Neural cell (in vitro differentiated cells): ENCODE measurements at regions not wholly inside any gene's neighbourhood (a gene's known extent, or its start where the extent isn't known, plus 50 kb on each side); places are given as distances from the start of the nearest gene placed in this dataset.

ENCODE experiments used
- H2AFZ ChIP-seq: fragments of 200-600, 300-800 bp; sonication (generic), shearing (Covaris generic); 2 replicates; pipeline ENCODE4 v1.6.0; 2014; ENCODE audit warnings: low read depth, mild to moderate bottlenecking, antibody characterized with exemption, low read length, moderate library complexity
- H3F3A ChIP-seq: fragments of 200-600 bp; shearing (Covaris generic); 2 replicates; pipeline ENCODE4 v1.6.1; 2016; ENCODE audit warnings: mild to moderate bottlenecking, moderate library complexity, mixed read lengths, antibody characterized with exemption, low read length; ENCODE audit not compliant: insufficient read depth, poor library complexity, severe bottlenecking
- H3K27ac ChIP-seq: fragments of 200-600, 300-800 bp; sonication (generic), shearing (Covaris generic); 2 replicates; pipeline ENCODE4 v1.5.1; 2014; ENCODE audit warnings: mild to moderate bottlenecking, low read length, moderate library complexity
- H3K27me3 ChIP-seq: fragments of 300-800, 200-600 bp; sonication (generic), shearing (Covaris generic); 2 replicates; pipeline ENCODE4 v1.6.0; 2014; ENCODE audit warnings: mild to moderate bottlenecking, low read depth, low read length, moderate library complexity; ENCODE audit not compliant: insufficient read depth
- H3K36me3 ChIP-seq: fragments of 300-800, 200-600 bp; sonication (generic), shearing (Covaris generic); 2 replicates; pipeline ENCODE4 v1.5.1; 2014; ENCODE audit warnings: mild to moderate bottlenecking, antibody characterized with exemption, low read length, moderate library complexity; ENCODE audit not compliant: insufficient read depth
- H3K4me2 ChIP-seq: fragments of 300-800, 200-600 bp; sonication (generic), shearing (Covaris generic); 2 replicates; pipeline ENCODE4 v1.6.0; 2014; ENCODE audit warnings: mild to moderate bottlenecking, low read length
- H3K4me3 ChIP-seq: fragments of 300-800, 200-600 bp; sonication (generic), shearing (Covaris generic); 2 replicates; pipeline ENCODE4 v1.5.1; 2014; ENCODE audit warnings: mild to moderate bottlenecking, low read length, moderate library complexity
- H3K79me2 ChIP-seq: fragments of 200-600 bp; shearing (Covaris generic); replicated peaks from 2 replicates; pipeline ENCODE4 v1.6.0; 2014; ENCODE audit warnings: mild to moderate bottlenecking, low read length, moderate library complexity; ENCODE audit not compliant: insufficient read depth
- H3K9ac ChIP-seq: fragments of 300-800, 200-600 bp; sonication (generic), shearing (Covaris generic); 2 replicates; pipeline ENCODE4 v1.6.1; 2016; ENCODE audit warnings: mild to moderate bottlenecking, low read length, mixed read lengths
- H3K9me2 ChIP-seq: fragments of 200-600 bp; shearing (Covaris generic); 2 replicates; pipeline ENCODE4 v1.6.1; 2016; ENCODE audit warnings: mild to moderate bottlenecking, low read length, mixed read lengths; ENCODE audit not compliant: insufficient read depth
- H3K9me3 ChIP-seq: fragments of 200-600, 300-800 bp; sonication (generic), shearing (Covaris generic); 2 replicates; pipeline ENCODE4 v1.6.1; 2016; ENCODE audit warnings: mild to moderate bottlenecking, mixed run types, low read length, moderate library complexity, mixed read lengths
- H4K20me1 ChIP-seq: fragments of 200-600 bp; shearing (Covaris generic); 2 replicates; pipeline ENCODE4 v1.6.1; 2016; ENCODE audit warnings: mild to moderate bottlenecking, mixed run types; ENCODE audit not compliant: insufficient read depth
- EP300 ChIP-seq: fragments of 450-650 bp; conservative IDR thresholded peaks from 2 replicates; pipeline ENCODE4 v1.6.1; 2014; ENCODE audit warnings: antibody characterized with exemption, mild to moderate bottlenecking, moderate library complexity; ENCODE audit not compliant: poor library complexity, severe bottlenecking
- EZH2 ChIP-seq: fragments of 200-600, 300-800 bp; shearing (Covaris generic), sonication (generic); IDR thresholded peaks from 2 replicates; pipeline ENCODE4 v1.6.1; 2014; ENCODE audit warnings: antibody characterized with exemption, low read length, borderline replicate concordance, mild to moderate bottlenecking; ENCODE audit not compliant: insufficient read depth, poor library complexity, severe bottlenecking
- MXI1 ChIP-seq: fragments of 450-650 bp; conservative IDR thresholded peaks from 2 replicates; pipeline ENCODE4 v1.6.1; 2014; ENCODE audit warnings: antibody characterized with exemption, mild to moderate bottlenecking; ENCODE audit not compliant: poor library complexity, severe bottlenecking
- POLR2AphosphoS5 ChIP-seq: IDR thresholded peaks from 2 replicates; pipeline ENCODE4 v1.6.1; 2012
- RAD21 ChIP-seq: fragments of 450-650 bp; conservative IDR thresholded peaks from 2 replicates; pipeline ENCODE4 v1.6.1; 2014; ENCODE audit warnings: antibody characterized with exemption, mild to moderate bottlenecking, moderate library complexity
- SMC3 ChIP-seq: fragments of 450-650 bp; conservative IDR thresholded peaks from 2 replicates; pipeline ENCODE4 v1.6.1; 2014; ENCODE audit warnings: antibody characterized with exemption, mild to moderate bottlenecking, moderate library complexity; ENCODE audit not compliant: poor library complexity
- TAF1 ChIP-seq: IDR thresholded peaks from 2 replicates; pipeline ENCODE4 v1.6.1; 2012; ENCODE audit warnings: low read depth
- TF ChIP-seq, protein P1 (sequence below): IDR thresholded peaks from 2 replicates; pipeline ENCODE4 v1.6.1; 2012; ENCODE audit warnings: borderline replicate concordance
- TF ChIP-seq, protein P2 (sequence below): fragments of 450-650 bp; IDR thresholded peaks from 2 replicates; pipeline ENCODE4 v1.5.1; 2014; ENCODE audit warnings: antibody characterized with exemption, mild to moderate bottlenecking, moderate library complexity; ENCODE audit not compliant: poor library complexity, severe bottlenecking

DNA sequence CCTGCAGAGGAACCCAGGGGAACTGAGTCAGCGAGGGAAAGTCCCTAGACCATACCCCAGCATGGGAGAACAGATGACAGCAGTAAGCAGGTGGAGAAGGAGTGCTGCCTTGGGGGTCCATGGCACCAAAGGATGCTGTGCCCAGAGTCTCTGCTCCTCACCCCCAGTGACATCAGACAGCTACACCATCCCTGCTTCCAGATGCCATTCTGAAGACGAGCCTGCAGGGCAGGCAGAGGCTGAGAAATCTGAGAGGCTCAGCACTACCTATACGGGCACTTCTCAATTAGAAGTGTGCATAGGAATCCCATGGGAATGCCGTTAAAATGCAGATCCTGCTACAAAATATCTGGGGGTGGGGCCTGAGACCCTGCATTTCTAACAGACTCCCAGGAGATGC lies 211.3 kb upstream of the NSMCE3 start:
- no peak overlapping the region for H2AFZ ChIP-seq
- H3K79me2 ChIP-seq: no peaks in the 10 kb centered on the region
- H3K36me3 ChIP-seq: no peaks in the 10 kb centered on the region
- H3K4me2 ChIP-seq: no peak overlapping the region
- no peak for TF ChIP-seq SMC3
- TF ChIP-seq EP300: no peak
- TF ChIP-seq, protein P1, sequence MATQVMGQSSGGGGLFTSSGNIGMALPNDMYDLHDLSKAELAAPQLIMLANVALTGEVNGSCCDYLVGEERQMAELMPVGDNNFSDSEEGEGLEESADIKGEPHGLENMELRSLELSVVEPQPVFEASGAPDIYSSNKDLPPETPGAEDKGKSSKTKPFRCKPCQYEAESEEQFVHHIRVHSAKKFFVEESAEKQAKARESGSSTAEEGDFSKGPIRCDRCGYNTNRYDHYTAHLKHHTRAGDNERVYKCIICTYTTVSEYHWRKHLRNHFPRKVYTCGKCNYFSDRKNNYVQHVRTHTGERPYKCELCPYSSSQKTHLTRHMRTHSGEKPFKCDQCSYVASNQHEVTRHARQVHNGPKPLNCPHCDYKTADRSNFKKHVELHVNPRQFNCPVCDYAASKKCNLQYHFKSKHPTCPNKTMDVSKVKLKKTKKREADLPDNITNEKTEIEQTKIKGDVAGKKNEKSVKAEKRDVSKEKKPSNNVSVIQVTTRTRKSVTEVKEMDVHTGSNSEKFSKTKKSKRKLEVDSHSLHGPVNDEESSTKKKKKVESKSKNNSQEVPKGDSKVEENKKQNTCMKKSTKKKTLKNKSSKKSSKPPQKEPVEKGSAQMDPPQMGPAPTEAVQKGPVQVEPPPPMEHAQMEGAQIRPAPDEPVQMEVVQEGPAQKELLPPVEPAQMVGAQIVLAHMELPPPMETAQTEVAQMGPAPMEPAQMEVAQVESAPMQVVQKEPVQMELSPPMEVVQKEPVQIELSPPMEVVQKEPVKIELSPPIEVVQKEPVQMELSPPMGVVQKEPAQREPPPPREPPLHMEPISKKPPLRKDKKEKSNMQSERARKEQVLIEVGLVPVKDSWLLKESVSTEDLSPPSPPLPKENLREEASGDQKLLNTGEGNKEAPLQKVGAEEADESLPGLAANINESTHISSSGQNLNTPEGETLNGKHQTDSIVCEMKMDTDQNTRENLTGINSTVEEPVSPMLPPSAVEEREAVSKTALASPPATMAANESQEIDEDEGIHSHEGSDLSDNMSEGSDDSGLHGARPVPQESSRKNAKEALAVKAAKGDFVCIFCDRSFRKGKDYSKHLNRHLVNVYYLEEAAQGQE: no peak
- no peak for TF ChIP-seq MXI1
- TF ChIP-seq RAD21: no peak
- TF ChIP-seq TAF1: no peak
- TF ChIP-seq EZH2: no peak
- TF ChIP-seq POLR2AphosphoS5: no peak
- TF ChIP-seq, protein P2, sequence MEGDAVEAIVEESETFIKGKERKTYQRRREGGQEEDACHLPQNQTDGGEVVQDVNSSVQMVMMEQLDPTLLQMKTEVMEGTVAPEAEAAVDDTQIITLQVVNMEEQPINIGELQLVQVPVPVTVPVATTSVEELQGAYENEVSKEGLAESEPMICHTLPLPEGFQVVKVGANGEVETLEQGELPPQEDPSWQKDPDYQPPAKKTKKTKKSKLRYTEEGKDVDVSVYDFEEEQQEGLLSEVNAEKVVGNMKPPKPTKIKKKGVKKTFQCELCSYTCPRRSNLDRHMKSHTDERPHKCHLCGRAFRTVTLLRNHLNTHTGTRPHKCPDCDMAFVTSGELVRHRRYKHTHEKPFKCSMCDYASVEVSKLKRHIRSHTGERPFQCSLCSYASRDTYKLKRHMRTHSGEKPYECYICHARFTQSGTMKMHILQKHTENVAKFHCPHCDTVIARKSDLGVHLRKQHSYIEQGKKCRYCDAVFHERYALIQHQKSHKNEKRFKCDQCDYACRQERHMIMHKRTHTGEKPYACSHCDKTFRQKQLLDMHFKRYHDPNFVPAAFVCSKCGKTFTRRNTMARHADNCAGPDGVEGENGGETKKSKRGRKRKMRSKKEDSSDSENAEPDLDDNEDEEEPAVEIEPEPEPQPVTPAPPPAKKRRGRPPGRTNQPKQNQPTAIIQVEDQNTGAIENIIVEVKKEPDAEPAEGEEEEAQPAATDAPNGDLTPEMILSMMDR: no peak
- H3K27ac ChIP-seq: no peak overlapping the region
- no peaks in the 10 kb centered on the region for H4K20me1 ChIP-seq
- H3K9me3 ChIP-seq: no peaks in the 10 kb centered on the region
- H3F3A ChIP-seq: no peaks in the 10 kb centered on the region
- no peaks in the 10 kb centered on the region for H3K9me2 ChIP-seq
- no peak overlapping the region for H3K9ac ChIP-seq
- H3K4me3 ChIP-seq: no peak overlapping the region
- H3K27me3 ChIP-seq: no peaks in the 10 kb centered on the region

DNA sequence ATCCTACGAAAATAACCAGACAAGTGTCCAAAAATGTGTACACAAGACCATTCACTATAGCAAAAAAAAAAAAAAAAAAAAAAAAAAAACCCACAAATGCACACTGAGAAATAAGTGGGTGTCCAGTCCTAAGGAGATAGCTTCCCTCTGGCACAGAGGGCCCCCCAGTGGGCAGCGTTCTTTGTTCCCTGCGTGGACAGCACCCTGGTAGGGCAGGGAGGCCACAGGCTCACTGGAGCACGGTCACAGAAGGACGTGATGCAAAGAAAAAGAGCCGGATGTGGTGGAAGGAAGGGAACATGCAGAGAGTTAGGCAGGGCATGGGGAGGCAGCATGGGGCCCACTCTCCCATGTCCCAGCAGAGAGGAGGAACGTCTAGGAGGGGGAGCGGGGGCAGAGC lies 210.7 kb upstream of the NSMCE3 start:
- H3K9me3 ChIP-seq: no peaks in the 10 kb centered on the region
- TF ChIP-seq, protein P2: no peak
- TF ChIP-seq EP300: no peak
- TF ChIP-seq TAF1: no peak
- no peak for TF ChIP-seq RAD21
- no peak for TF ChIP-seq POLR2AphosphoS5
- no peak for TF ChIP-seq MXI1
- no peak for TF ChIP-seq EZH2
- no peak for TF ChIP-seq SMC3

More for the DNA sequence above, 210.7 kb upstream of the NSMCE3 start:
- H3K4me3 ChIP-seq: no peak overlapping the region
- H3F3A ChIP-seq: no peaks in the 10 kb centered on the region
- H3K27me3 ChIP-seq: no peaks in the 10 kb centered on the region
- no peaks in the 10 kb centered on the region for H3K9me2 ChIP-seq
- no peaks in the 10 kb centered on the region for H3K79me2 ChIP-seq
- no peak overlapping the region for H2AFZ ChIP-seq
- H3K9ac ChIP-seq: no peak overlapping the region
- no peak overlapping the region for H3K4me2 ChIP-seq
- H3K36me3 ChIP-seq: no peaks in the 10 kb centered on the region
- H3K27ac ChIP-seq: no peak overlapping the region
- no peaks in the 10 kb centered on the region for H4K20me1 ChIP-seq
